Subcutaneous abdominal adipose tissue (tissue), 5 donors: ENCODE measurements at regions not wholly inside any gene's neighbourhood (a gene's known extent, or its start where the extent isn't known, plus 50 kb on each side); places are given as distances from the start of the nearest gene placed in this dataset.

Experiments
- H3K27ac ChIP-seq: one replicate; pipeline ENCODE4 v1.7.0; 2013; ENCODE audit warnings: low read depth, mild to moderate bottlenecking, inconsistent platforms, low read length, moderate library complexity
- H3K27me3 ChIP-seq, 5 donors: one replicate each; pipeline ENCODE4 v1.7.0; 2013; ENCODE audit warnings: low read length in 5 of 5, inconsistent platforms in 1 of 5; ENCODE audit not compliant: control insufficient read depth in 5 of 5, insufficient read depth in 4 of 5
- H3K36me3 ChIP-seq, 5 donors: one replicate each; pipeline ENCODE4 v1.7.0; 2013; ENCODE audit warnings: low read length in 5 of 5; ENCODE audit not compliant: control insufficient read depth in 5 of 5, insufficient read depth in 5 of 5
- H3K4me1 ChIP-seq, 5 donors: one replicate each; pipeline ENCODE4 v1.7.0; 2013; ENCODE audit warnings: low read length in 5 of 5, mild to moderate bottlenecking in 3 of 5, moderate library complexity in 1 of 5; ENCODE audit not compliant: control insufficient read depth in 5 of 5, insufficient read depth in 5 of 5
- H3K4me3 ChIP-seq, 5 donors: one replicate each; pipeline ENCODE4 v1.7.0; 2013; ENCODE audit warnings: low read length in 5 of 5, low read depth in 1 of 5
- H3K9ac ChIP-seq, 5 donors: one replicate each; pipeline ENCODE4 v1.7.0; 2013; ENCODE audit warnings: low read length in 5 of 5, mild to moderate bottlenecking in 4 of 5, moderate library complexity in 3 of 5
- H3K9me3 ChIP-seq, 5 donors: one replicate each; pipeline ENCODE4 v1.7.0; 2013; ENCODE audit warnings: low read length in 5 of 5; ENCODE audit not compliant: control insufficient read depth in 5 of 5
- donor health status: healthy.
- donor health status: healthy.
- donor health status: healthy.
- donor health status: healthy.
- donor health status: healthy.

GRCh38 chr16:86372193-86372592 is 138.1 kb upstream of the FOXF1 start:
- H3K9me3 ChIP-seq: peaks cover 5 to 23% (median 11%) of the 10 kb centered on the region in 5 donors
- H3K4me1 ChIP-seq: no peaks in the 10 kb centered on the region
- H3K27ac ChIP-seq: no peak overlapping the region
- H3K4me3 ChIP-seq: no peak overlapping the region
- no peak overlapping the region for H3K9ac ChIP-seq
- no peaks in the 10 kb centered on the region for H3K36me3 ChIP-seq
- H3K27me3 ChIP-seq: peaks cover 10 to 31% (median 24%) of the 10 kb centered on the region in 5 donors

GRCh38 chr16:86373276-86373901 is 136.9 kb upstream of the FOXF1 start:
- no peak overlapping the region for H3K9ac ChIP-seq
- H3K4me1 ChIP-seq: no peaks in the 10 kb centered on the region
- no peak overlapping the region for H3K4me3 ChIP-seq
- H3K27me3 ChIP-seq: peaks cover 5 to 24% (median 19%) of the 10 kb centered on the region in 5 donors
- H3K36me3 ChIP-seq: no peaks in the 10 kb centered on the region
- H3K27ac ChIP-seq: no peak overlapping the region
- H3K9me3 ChIP-seq: peaks cover 5 to 23% (median 11%) of the 10 kb centered on the region in 5 donors

- peaks cover 0 to 2% (median 0%) of the 10 kb centered on the region in 5 donors for H3K4me1 ChIP-seq
- H3K4me3 ChIP-seq: no peak overlapping the region
- no peak overlapping the region for H3K9ac ChIP-seq
- H3K27me3 ChIP-seq: peaks cover 3 to 20% (median 19%) of the 10 kb centered on the region in 5 donors
- no peaks in the 10 kb centered on the region for H3K36me3 ChIP-seq
- no peak overlapping the region for H3K27ac ChIP-seq
- peaks cover 5 to 23% (median 11%) of the 10 kb centered on the region in 5 donors for H3K9me3 ChIP-seq
Observed at GRCh38 chr16:86374603-86375130, 135.7 kb upstream of the FOXF1 start.

GRCh38 chr16:86375364-86375763 is 135.0 kb upstream of the FOXF1 start:
- no peaks in the 10 kb centered on the region for H3K36me3 ChIP-seq
- H3K9me3 ChIP-seq: peaks cover 5 to 23% (median 11%) of the 10 kb centered on the region in 5 donors
- no peak overlapping the region for H3K27ac ChIP-seq
- peaks cover 3 to 19% (median 18%) of the 10 kb centered on the region in 5 donors for H3K27me3 ChIP-seq
- no peak overlapping the region for H3K9ac ChIP-seq
- no peak overlapping the region for H3K4me3 ChIP-seq
- H3K4me1 ChIP-seq: peaks cover 0 to 8% (median 0%) of the 10 kb centered on the region in 5 donors

- no peak overlapping the region for H3K9ac ChIP-seq
- H3K4me3 ChIP-seq: no peak overlapping the region
- peaks cover 3 to 19% (median 18%) of the 10 kb centered on the region in 5 donors for H3K27me3 ChIP-seq
- peaks cover 0 to 8% (median 0%) of the 10 kb centered on the region in 5 donors for H3K4me1 ChIP-seq
- no peaks in the 10 kb centered on the region for H3K36me3 ChIP-seq
- peaks cover 5 to 23% (median 11%) of the 10 kb centered on the region in 5 donors for H3K9me3 ChIP-seq
- H3K27ac ChIP-seq: no peak overlapping the region
Observed at GRCh38 chr16:86375851-86376250, 134.5 kb upstream of the FOXF1 start.

GRCh38 chr16:86376837-86377236 is 133.5 kb upstream of the FOXF1 start:
- no peak overlapping the region for H3K27ac ChIP-seq
- H3K4me1 ChIP-seq: peaks cover 0 to 8% (median 0%) of the 10 kb centered on the region in 5 donors
- no peaks in the 10 kb centered on the region for H3K36me3 ChIP-seq
- H3K9ac ChIP-seq: no peak overlapping the region
- H3K4me3 ChIP-seq: no peak overlapping the region
- peaks cover 3 to 13% (median 10%) of the 10 kb centered on the region in 5 donors for H3K27me3 ChIP-seq
- H3K9me3 ChIP-seq: peaks cover 5 to 23% (median 11%) of the 10 kb centered on the region in 5 donors

GRCh38 chr16:86377251-86378022 is 132.9 kb upstream of the FOXF1 start:
- H3K9me3 ChIP-seq: peaks cover 5 to 23% (median 11%) of the 10 kb centered on the region in 5 donors

GRCh38 chr16:86378128-86378527 is 132.2 kb upstream of the FOXF1 start:
- Histone ChIP-seq H3K27ac (no peak overlapping the region), H3K4me1 (peaks cover 0 to 8% (median 0%) of the 10 kb centered on the region in 5 donors), H3K9ac (no peak overlapping the region), H3K4me3 (no peak overlapping the region), H3K9me3 (peaks cover 5 to 20% (median 11%) of the 10 kb centered on the region in 5 donors), H3K36me3 (no peaks in the 10 kb centered on the region), H3K27me3 (peaks cover 3 to 7% (median 3%) of the 10 kb centered on the region in 5 donors)

More at GRCh38 chr16:86377251-86378022, 132.9 kb upstream of the FOXF1 start:
- H3K4me1 ChIP-seq: peaks cover 0 to 8% (median 0%) of the 10 kb centered on the region in 5 donors
- no peak overlapping the region for H3K4me3 ChIP-seq
- no peak overlapping the region for H3K9ac ChIP-seq
- H3K27me3 ChIP-seq: peaks cover 3 to 11% (median 7%) of the 10 kb centered on the region in 5 donors
- no peaks in the 10 kb centered on the region for H3K36me3 ChIP-seq
- no peak overlapping the region for H3K27ac ChIP-seq

- peaks cover 2 to 8% (median 6%) of the 10 kb centered on the region in 5 donors for H3K4me1 ChIP-seq
Observed at GRCh38 chr16:86378831-86379504, 131.4 kb upstream of the FOXF1 start.

More at GRCh38 chr16:86378831-86379504, 131.4 kb upstream of the FOXF1 start:
- Histone ChIP-seq H3K9me3 (peaks cover 4 to 12% (median 8%) of the 10 kb centered on the region in 5 donors), H3K27me3 (peaks cover 2 to 5% (median 3%) of the 10 kb centered on the region in 5 donors), H3K9ac (no peak overlapping the region), H3K36me3 (no peaks in the 10 kb centered on the region), H3K27ac (no peak overlapping the region), H3K4me3 (no peak overlapping the region)
